ENCODE measurements at regions not wholly inside any gene's neighbourhood (a gene's known extent, or its start where the extent isn't known, plus 50 kb on each side); places are given as distances from the start of the nearest gene placed in this dataset.
"Not testable (repeated sequence)": the region's sequence is repeated elsewhere in the genome, so short reads cannot be mapped to it uniquely, and the experiment has no call there.

DNA sequence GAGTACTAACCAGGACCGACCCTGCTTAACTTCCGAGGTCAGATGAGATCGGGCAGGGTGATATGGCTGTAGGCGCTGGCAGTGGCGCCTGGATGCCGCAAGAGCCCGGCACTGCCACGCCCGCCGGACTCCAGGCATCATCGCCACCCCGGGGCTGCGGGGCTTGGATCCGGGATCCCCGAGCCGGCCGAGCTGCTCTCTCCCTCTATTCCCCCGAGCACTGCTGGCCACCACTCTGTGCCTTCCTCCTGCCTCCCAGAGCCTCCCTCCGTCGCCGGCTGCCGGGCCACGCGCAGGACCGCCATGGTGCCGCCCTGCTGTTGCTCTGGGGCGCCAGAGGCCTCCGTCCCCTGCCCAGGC lies 153.2 kb upstream of the ALG10B start:
- Mint-ChIP-seq H3K36me3 (no peaks in the 10 kb centered on the region), H3K9me3 (peaks cover 8 to 10% of the 10 kb centered on the region in 2 donors), H3K27ac (no peak overlapping the region)
- ATAC-seq, result no peak
- no peak for DNase-seq (ENCODE audit: low spot score in 2 of 2)

DNA sequence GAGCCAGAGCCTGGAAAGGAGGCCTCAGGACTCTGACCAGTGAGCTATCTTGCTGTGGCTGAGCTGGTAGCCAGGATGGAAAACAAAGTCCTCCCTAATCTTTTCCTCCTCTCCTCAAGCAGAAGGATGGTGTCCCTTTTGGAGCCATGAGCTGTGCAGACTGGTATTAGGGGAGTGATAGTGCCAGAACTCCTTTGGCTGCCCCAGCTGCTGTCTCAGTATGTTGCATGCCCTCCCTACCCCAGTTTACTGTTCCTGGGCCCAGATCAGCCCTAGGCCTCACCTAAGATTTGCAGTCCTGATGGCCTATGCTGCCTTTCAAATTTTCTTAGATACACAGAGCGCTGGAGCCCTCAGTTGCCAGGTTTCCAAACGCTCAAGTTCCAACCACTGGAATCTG lies 150.3 kb upstream of the ALG10B start:
- no peaks in the 10 kb centered on the region for H3K36me3 Mint-ChIP-seq
- H3K27ac Mint-ChIP-seq, result no peak overlapping the region
- ATAC-seq (no peak), DNase-seq (ENCODE audit: low spot score in 2 of 2) (no peak)
- peaks cover 8 to 10% of the 10 kb centered on the region in 2 donors for H3K9me3 Mint-ChIP-seq

DNA sequence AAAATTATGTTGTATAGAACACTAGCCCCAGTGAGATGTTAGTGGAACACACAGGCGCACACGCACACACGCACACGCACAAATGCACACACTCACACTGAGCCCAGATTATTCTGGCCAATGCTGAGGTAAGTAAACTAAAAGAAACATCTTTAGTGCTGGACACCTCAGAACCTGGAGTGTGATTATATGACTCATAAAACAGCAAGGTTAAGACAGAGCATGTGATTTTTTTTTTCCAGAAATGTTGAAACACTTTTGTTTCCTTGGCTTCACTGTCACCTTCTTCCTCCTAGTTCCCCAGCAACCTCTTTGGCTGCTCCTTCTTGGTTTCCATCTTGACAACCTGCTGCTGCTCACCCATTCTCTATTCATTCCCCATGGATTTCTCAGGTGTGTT lies 141.0 kb upstream of the ALG10B start:
- no peaks in the 10 kb centered on the region for H3K36me3 Mint-ChIP-seq
- no peak for DNase-seq (ENCODE audit: low spot score in 2 of 2)
- no peak overlapping the region for H3K27ac Mint-ChIP-seq
- H3K9me3 Mint-ChIP-seq, result peaks cover 0 to 3% of the 10 kb centered on the region in 2 donors
- ATAC-seq, result no peak

DNA sequence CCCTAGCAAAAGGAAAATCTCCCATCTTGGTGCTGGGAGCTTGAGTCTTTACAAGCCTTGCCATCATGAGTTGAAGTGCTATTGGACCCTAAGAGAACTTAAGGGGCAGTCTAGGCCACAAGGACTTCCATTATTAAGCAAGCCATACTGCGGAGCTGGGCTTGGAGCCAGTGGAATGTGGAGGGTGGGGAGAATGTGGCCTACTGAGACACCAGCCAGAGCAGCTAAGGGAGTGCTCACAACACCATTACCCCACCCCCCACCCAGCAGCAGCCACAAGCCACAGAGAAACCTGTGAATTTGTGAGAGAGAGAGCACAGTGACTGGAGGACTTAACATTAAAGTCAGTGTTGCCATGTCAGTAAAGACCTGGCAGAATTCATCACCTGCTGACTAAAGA lies 133.0 kb upstream of the ALG10B start:
- not testable (repeated sequence) for ATAC-seq; H3K27ac Mint-ChIP-seq; H3K36me3 Mint-ChIP-seq; DNase-seq (ENCODE audit: low spot score in 2 of 2)
- peaks cover 0 to 19% of the 10 kb centered on the region in 2 donors for H3K9me3 Mint-ChIP-seq

DNA sequence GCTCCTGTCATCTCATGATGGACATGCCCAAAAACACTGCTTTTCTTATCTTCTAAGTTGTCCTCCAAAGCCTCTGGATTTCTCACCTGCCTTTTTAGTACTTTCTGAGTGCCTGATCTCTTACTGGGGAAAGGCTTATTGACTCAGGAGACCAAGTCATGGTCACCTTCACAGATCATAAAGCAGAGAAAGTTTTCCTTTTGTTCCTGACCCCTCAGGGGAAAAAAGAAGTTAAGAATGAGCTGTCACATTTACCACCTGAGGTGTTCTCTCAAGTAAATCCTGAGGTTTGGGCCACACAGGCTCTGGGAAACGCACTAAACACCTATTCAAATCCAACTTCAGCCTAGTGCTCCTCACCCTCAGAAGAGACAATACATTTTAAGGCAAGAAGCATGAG lies 119.3 kb upstream of the ALG10B start:
- ATAC-seq; H3K27ac Mint-ChIP-seq; H3K36me3 Mint-ChIP-seq; DNase-seq (ENCODE audit: low spot score in 2 of 2); H3K9me3 Mint-ChIP-seq: not testable (repeated sequence)

DNA sequence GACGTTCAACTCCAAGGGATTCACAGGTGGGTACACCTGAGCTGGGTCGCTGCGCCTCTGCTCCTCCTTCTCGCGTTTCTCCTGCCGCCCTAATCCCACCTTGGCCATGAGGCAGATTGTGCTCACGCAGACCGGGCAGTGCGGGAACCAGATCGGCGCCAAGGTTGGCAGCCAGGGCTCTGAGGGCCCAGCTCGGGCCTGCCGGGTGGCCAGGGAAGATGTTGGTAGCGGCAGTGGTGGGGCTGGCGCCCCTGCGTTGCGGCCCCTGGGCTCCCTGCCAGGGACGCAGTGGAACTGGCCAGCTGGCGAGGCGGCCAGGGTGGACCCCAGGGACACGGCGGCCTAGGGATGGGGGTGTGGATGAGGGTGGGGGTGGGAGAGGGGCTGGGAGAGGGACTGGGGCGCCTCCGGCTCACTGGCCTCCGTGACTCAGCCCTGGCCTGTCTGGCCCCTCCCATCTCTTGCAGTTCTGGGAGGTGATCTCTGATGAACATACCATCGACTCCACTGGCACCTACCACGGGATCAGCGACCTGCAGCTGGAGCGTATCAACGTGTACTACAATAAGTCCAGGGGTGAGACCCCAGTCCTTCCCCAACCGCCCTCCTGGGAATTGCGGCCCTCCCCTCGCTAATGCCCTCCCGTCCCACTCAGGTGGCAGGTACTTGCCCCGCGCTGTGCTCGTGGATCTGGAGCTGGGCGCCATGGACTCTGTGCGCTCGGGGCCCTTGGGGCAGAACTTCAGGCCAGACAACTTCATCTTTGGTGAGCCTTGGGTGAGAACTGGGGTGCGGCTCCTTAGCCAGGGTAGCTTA lies 114.9 kb upstream of the ALG10B start:
- Mint-ChIP-seq H3K36me3 (no peaks in the 10 kb centered on the region), H3K27ac (no peak overlapping the region), H3K9me3 (no peaks in the 10 kb centered on the region)
- no peak for DNase-seq (ENCODE audit: low spot score in 2 of 2)
- ATAC-seq, result no peak

DNA sequence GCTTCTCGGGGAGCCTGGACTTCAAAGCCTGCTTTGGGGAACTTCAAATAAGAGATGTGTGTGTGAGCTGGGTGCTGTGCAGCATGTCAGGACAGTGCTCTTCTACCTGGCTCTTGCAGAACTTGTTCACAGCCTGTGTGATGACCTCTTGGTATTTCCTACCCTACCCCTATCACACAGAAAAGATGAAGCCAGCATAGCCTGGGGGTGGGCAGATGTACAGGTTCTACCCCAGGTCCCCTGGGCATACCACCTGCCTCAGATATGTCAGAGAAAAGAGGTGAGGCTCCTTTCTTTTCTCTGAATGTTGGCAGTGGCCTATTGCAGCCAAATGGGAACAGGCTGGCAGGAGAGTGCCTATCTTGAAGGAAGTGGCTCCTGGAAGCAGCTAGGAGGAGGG lies 111.7 kb upstream of the ALG10B start:
- no peak overlapping the region for H3K27ac Mint-ChIP-seq
- H3K9me3 Mint-ChIP-seq, result peaks cover under 1% of the 10 kb centered on the region in 2 donors
- DNase-seq (ENCODE audit: low spot score in 2 of 2), result no peak
- ATAC-seq, result no peak
- peaks cover 0 to 3% of the 10 kb centered on the region in 2 donors for H3K36me3 Mint-ChIP-seq

DNA sequence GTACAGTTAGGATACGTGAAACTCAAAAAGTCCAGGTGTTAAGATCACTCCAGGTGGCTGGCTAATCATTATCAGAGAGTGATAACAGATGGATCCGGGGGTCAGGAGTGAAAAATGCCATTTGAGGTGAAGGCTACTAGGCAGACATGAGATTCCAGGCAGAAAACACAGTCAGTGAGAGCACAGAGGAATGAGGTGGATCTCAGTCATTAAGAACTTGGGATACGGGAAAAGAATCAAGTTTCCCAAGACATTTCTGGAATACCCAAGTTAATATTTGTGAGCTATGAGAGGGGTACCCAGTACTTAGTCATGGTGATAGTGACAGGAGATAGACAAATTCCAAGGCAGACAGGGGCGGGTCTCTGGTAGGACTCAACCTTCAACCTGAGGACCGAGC lies 94.6 kb upstream of the ALG10B start:
- Mint-ChIP-seq H3K36me3 (no peaks in the 10 kb centered on the region), H3K27ac (no peak overlapping the region)
- no peak for ATAC-seq

DNA sequence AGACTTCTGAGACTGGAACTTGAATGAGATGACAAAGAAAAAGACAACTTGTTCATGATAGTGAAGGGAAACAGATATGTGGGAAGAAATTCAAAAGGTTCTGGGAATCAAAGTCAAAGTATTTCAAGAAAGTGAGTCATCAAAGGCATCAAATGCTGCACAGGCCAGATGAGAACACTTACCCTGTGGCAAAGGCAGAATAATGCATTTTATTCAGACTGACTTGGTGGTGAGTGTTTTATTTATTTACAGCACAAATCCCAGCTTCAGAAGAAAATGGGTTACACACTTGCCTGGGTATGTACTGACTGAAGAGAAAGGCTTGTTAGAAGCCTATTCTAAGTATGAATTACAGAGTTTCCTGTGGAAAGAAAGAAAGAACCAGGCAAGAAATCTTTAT lies 78.2 kb upstream of the ALG10B start:
- DNase-seq (ENCODE audit: low spot score in 2 of 2); H3K36me3 Mint-ChIP-seq; ATAC-seq; H3K27ac Mint-ChIP-seq: not testable (repeated sequence)
- peaks cover 5 to 12% of the 10 kb centered on the region in 2 donors for H3K9me3 Mint-ChIP-seq

More for the DNA sequence above, 94.6 kb upstream of the ALG10B start:
- no peak for DNase-seq (ENCODE audit: low spot score in 2 of 2)
- peaks cover 0 to 6% of the 10 kb centered on the region in 2 donors for H3K9me3 Mint-ChIP-seq

DNA sequence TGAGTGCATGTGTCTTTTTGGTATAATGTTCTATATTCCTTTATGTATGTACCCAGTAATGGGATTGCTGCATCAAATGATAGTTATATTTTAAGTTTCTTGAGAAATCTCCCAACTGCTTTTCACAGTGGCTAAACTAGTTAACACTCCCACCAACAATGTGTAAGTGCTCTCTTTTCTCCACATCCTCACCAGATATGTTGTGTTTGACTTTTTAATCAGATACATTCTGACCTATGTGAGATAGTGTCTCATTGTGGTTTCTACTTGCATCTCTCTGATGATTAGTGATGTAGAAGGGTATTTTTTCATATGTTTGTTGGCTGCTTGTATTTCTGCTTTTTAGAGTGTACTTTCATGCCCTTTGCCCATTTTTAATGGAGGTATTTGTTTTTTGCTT lies 62.8 kb upstream of the ALG10B start:
- Mint-ChIP-seq H3K9me3 (peaks cover 0 to 10% of the 10 kb centered on the region in 2 donors), H3K27ac (no peak overlapping the region), H3K36me3 (no peaks in the 10 kb centered on the region)
- no peak for DNase-seq (ENCODE audit: low spot score in 2 of 2)
- ATAC-seq, result no peak

DNA sequence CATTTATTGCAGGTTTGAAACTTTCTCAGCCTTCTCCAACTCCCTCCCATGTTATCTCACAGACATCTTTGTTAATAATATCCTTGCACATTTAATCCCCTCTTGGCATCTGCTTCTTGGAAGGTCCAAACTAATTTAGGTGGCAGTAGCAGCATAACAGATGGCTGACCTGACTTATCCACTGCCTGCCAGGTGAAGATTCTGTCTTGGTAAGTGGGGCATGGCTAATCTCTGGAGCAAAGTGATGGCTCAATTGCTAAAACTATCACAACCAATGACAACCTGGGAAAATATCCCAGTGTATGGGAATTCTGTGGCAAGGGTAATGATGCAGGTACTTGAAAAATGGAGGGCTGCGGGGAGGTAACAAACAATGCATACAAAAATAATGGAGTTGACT lies 58.2 kb upstream of the ALG10B start:
- ATAC-seq, result no peak
- DNase-seq (ENCODE audit: low spot score in 2 of 2), result no peak
- no peak overlapping the region for H3K27ac Mint-ChIP-seq
- peaks cover 0 to 13% of the 10 kb centered on the region in 2 donors for H3K9me3 Mint-ChIP-seq
- H3K36me3 Mint-ChIP-seq, result peaks cover 0 to 6% of the 10 kb centered on the region in 2 donors
